ENCODE measurements at regions not wholly inside any gene's neighbourhood (a gene's known extent, or its start where the extent isn't known, plus 50 kb on each side); places are given as distances from the start of the nearest gene placed in this dataset.

DNA sequence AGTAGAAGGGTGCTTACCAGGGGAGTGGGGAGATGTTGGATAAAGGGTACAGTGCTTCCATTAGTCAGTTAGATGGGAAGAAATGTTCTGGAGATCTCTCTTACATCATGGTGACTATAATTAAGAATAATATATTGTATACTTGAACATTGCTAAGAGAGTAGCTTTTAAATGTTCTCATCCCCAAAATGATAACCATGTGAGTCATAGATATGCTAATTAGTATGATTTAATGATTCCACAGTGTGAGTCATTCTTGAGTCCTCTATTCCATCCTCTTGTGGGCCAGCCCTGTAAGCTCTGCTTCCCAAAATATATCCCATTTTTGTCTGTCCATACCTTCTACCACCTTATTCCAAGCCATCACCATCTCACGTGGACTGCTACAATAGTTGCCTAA lies 80.6 kb upstream of the CDH11 start:
- Histone ChIP-seq H2AFZ (replicated peaks; ENCODE audit: low read length, poor library complexity) (no peak overlapping the region), H3K4me3 (ENCODE audit: insufficient read depth, low read depth, low read length) (no peak overlapping the region), H3K4ac (ENCODE audit: low read depth, low read length) (peak overlapping the region; percentile 43; the same call in 1 of the 2 replicates), H3K18ac (ENCODE audit: low read depth, low read length) (no peak overlapping the region), H3K9me1 (ENCODE audit: insufficient read depth, low read length) (no peaks in the 10 kb centered on the region), H3K79me1 (ENCODE audit: low read depth in 1 of 2, low read length in 2 of 2) (no peaks in the 10 kb centered on the region), H3K9ac (ENCODE audit: low read depth, low read length) (no peak overlapping the region), H3K9me3 (ENCODE audit: control insufficient read depth, insufficient read depth, low read length) (no peaks in the 10 kb centered on the region), H3K23ac (ENCODE audit: low read depth, low read length) (no peak overlapping the region), H2BK20ac (ENCODE audit: low read depth, low read length) (peak overlapping the region; percentile 23; the same call in 1 of the 2 replicates), H3K14ac (replicated peaks; ENCODE audit: low read depth, low read length) (no peak overlapping the region), H4K91ac (ENCODE audit: insufficient read depth, low read depth, low read length) (no peak overlapping the region), H2AK9ac (replicated peaks; ENCODE audit: low read depth, low read length, poor library complexity) (no peak overlapping the region), H3K4me2 (ENCODE audit: low read depth, low read length) (no peak overlapping the region), H3K27me3 (ENCODE audit: control insufficient read depth, insufficient read depth, low read length) (no peaks in the 10 kb centered on the region), H4K5ac (ENCODE audit: low read depth, low read length) (no peak overlapping the region), H3K27ac (ENCODE audit: insufficient read depth, low read length) (no peak overlapping the region), H2BK120ac (ENCODE audit: low read depth, low read length) (peak overlapping the region; percentile 27; the same call in 1 of the 2 replicates), H3K4me1 (ENCODE audit: control insufficient read depth, insufficient read depth, low read length) (no peaks in the 10 kb centered on the region; the same call in 1 of the 2 replicates), H2BK15ac (ENCODE audit: low read depth, low read length) (0 out of 3 replicates have a peak overlapping the region, but pooled peaks have one; percentile 29), H4K8ac (ENCODE audit: low read depth in 2 of 2, low read length in 2 of 2) (no peak overlapping the region), H4K20me1 (ENCODE audit: insufficient read depth, low read length) (no peaks in the 10 kb centered on the region), H3K36me3 (ENCODE audit: control insufficient read depth, insufficient read depth, low read length) (no peaks in the 10 kb centered on the region), H3K56ac (ENCODE audit: extremely low read depth, insufficient read depth, low read length) (no peak overlapping the region), H2AK5ac (ENCODE audit: low read depth, low read length) (peak overlapping the region; percentile 76; the same call in 1 of the 2 replicates), H2BK5ac (ENCODE audit: low read depth, low read length, poor library complexity, severe bottlenecking) (no peak overlapping the region)
- peak; percentile 79 for DNase-seq
- POLR2A ChIA-PET (ENCODE audit: unreplicated experiment), result no interaction called here
- peak; percentile 73 for ATAC-seq (ENCODE audit: low read depth)
- WGBS, 2 experiments (ENCODE audit: extremely low coverage in 2 of 2, insufficient read length in 1 of 2), result 100% methylated on average over 1 of the region's 1 CpG; no CpG with 5 or more reads in 1 of the 2 experiments
- intact Hi-C loops (cut with micrococcal nuclease) (no loop called here), dilution Hi-C loops (cut with HindIII; ENCODE audit: low sequenced_read_pairs, unreplicated experiment) (no loop called here), in situ Hi-C loops (cut with MboI; ENCODE audit: low sequenced_read_pairs) (no loop called here)
- no peak for TF ChIP-seq BHLHE40 (IDR thresholded peaks at IDR 0.05; ENCODE audit: low read depth, low read length)
- no peak for TF ChIP-seq RFX5 (IDR thresholded peaks at IDR 0.05; ENCODE audit: low read depth, low read length)
- TF ChIP-seq CTCF (conservative IDR thresholded peaks at IDR 0.05; ENCODE audit: low read depth, low read length), result no peak
- no peak for TF ChIP-seq SMC3 (IDR thresholded peaks at IDR 0.05; ENCODE audit: low read depth, low read length)
- TF ChIP-seq MAZ (IDR thresholded peaks at IDR 0.05; ENCODE audit: borderline replicate concordance, low read depth, low read length), result no peak
- no peak for TF ChIP-seq CHD1 (IDR thresholded peaks at IDR 0.05; ENCODE audit: low read depth, low read length)
- no peak for TF ChIP-seq RCOR1 (IDR thresholded peaks at IDR 0.05; ENCODE audit: insufficient replicate concordance, low read length)
- TF ChIP-seq CEBPB (IDR thresholded peaks at IDR 0.05; ENCODE audit: low read depth, low read length), result no peak
- peak; percentile 68; the same call in 1 of the 2 replicates for TF ChIP-seq FOS (IDR thresholded peaks at IDR 0.05; ENCODE audit: low read depth, low read length)
- CTCF ChIA-PET, result interaction anchor here (0.8 kb wide), 1 partner anchor 9 kb away, joined by 3 read pairs; no protein-coding TSS in a partner anchor
- no TSS peak for BruUV-seq (replicated peaks)
